Dendritic cell treated with granulocyte-macrophage colony-stimulating factor and Interleukin-4, amounts not matched to agents 40 ng/mL and 50 ng/mL, for 4 days (primary cell): ENCODE measurements at regions not wholly inside any gene's neighbourhood (a gene's known extent, or its start where the extent isn't known, plus 50 kb on each side); places are given as distances from the start of the nearest gene placed in this dataset.
"Not testable (repeated sequence)": the region's sequence is repeated elsewhere in the genome, so short reads cannot be mapped to it uniquely, and the experiment has no call there.

Experiments
- H3K27ac Mint-ChIP-seq: one replicate; pipeline ENCODE4 v1.8.0; 2022; ENCODE audit warnings: mild to moderate bottlenecking, mixed read lengths
- H3K27me3 Mint-ChIP-seq: one replicate; pipeline ENCODE4 v1.8.0; 2022; ENCODE audit warnings: mild to moderate bottlenecking, mixed read lengths
- H3K36me3 Mint-ChIP-seq: one replicate; pipeline ENCODE4 v1.8.0; 2022; ENCODE audit warnings: low read depth, mixed read lengths
- H3K4me1 Mint-ChIP-seq: one replicate; pipeline ENCODE4 v1.8.0; 2022; ENCODE audit warnings: low read depth, mixed read lengths
- H3K4me3 Mint-ChIP-seq: one replicate; pipeline ENCODE4 v1.8.0; 2022; ENCODE audit warnings: mild to moderate bottlenecking, moderate library complexity, mixed read lengths
- H3K9me3 Mint-ChIP-seq: one replicate; pipeline ENCODE4 v1.8.0; 2022; ENCODE audit warnings: mixed read lengths
- intact Hi-C: fragments of 100-400 bp; cut with micrococcal nuclease; formaldehyde crosslinking; loops from one replicate; pipeline ENCODE4 v1.15.0; 2022

- Mint-ChIP-seq H3K9me3 (peaks cover 22% of the 10 kb centered on the region), H3K4me3 (no peak overlapping the region), H3K27ac (no peak overlapping the region), H3K4me1 (no peaks in the 10 kb centered on the region), H3K27me3 (no peaks in the 10 kb centered on the region), H3K36me3 (no peaks in the 10 kb centered on the region)
- intact Hi-C loops: no loop called here
Measured at GRCh38 chr3:147160984-147161383, 245.4 kb downstream of the ZIC4 start.

GRCh38 chr3:147159141-147159540 lies 247.2 kb downstream of the ZIC4 start:
- H3K27me3 Mint-ChIP-seq: no peaks in the 10 kb centered on the region
- no peaks in the 10 kb centered on the region for H3K4me1 Mint-ChIP-seq
- intact Hi-C loops: no loop called here
- no peak overlapping the region for H3K27ac Mint-ChIP-seq
- H3K9me3 Mint-ChIP-seq: peaks cover 35% of the 10 kb centered on the region
- H3K36me3 Mint-ChIP-seq: no peaks in the 10 kb centered on the region
- H3K4me3 Mint-ChIP-seq: no peak overlapping the region

- Mint-ChIP-seq H3K4me3 (no peak overlapping the region), H3K9me3 (peaks cover 44% of the 10 kb centered on the region), H3K36me3 (no peaks in the 10 kb centered on the region), H3K4me1 (no peaks in the 10 kb centered on the region), H3K27me3 (no peaks in the 10 kb centered on the region), H3K27ac (no peak overlapping the region)
- intact Hi-C loops: no loop called here
Measured at GRCh38 chr3:147157631-147158030, 248.7 kb downstream of the ZIC4 start.

GRCh38 chr3:147154988-147155387 lies 251.4 kb downstream of the ZIC4 start:
- H3K4me3 Mint-ChIP-seq: not testable (repeated sequence)

GRCh38 chr3:147153830-147154539 lies 252.4 kb downstream of the ZIC4 start:
- intact Hi-C loops: no loop called here
- no peaks in the 10 kb centered on the region for H3K4me1 Mint-ChIP-seq
- H3K27ac Mint-ChIP-seq: no peak overlapping the region
- H3K27me3 Mint-ChIP-seq: no peaks in the 10 kb centered on the region
- peaks cover 35% of the 10 kb centered on the region for H3K9me3 Mint-ChIP-seq
- no peaks in the 10 kb centered on the region for H3K36me3 Mint-ChIP-seq
- H3K4me3 Mint-ChIP-seq: no peak overlapping the region

More at GRCh38 chr3:147154988-147155387, 251.4 kb downstream of the ZIC4 start:
- intact Hi-C loops, H3K27ac Mint-ChIP-seq, H3K4me1 Mint-ChIP-seq, H3K36me3 Mint-ChIP-seq, H3K27me3 Mint-ChIP-seq: not testable (repeated sequence)
- H3K9me3 Mint-ChIP-seq: peaks cover 35% of the 10 kb centered on the region

GRCh38 chr3:147152476-147152875 lies 253.9 kb downstream of the ZIC4 start:
- H3K9me3 Mint-ChIP-seq: peaks cover 35% of the 10 kb centered on the region
- no peaks in the 10 kb centered on the region for H3K27me3 Mint-ChIP-seq
- no peaks in the 10 kb centered on the region for H3K36me3 Mint-ChIP-seq
- intact Hi-C loops: no loop called here
- H3K4me3 Mint-ChIP-seq: no peak overlapping the region
- no peak overlapping the region for H3K27ac Mint-ChIP-seq
- no peaks in the 10 kb centered on the region for H3K4me1 Mint-ChIP-seq

- Mint-ChIP-seq H3K9me3 (no peaks in the 10 kb centered on the region), H3K27me3 (no peaks in the 10 kb centered on the region), H3K4me1 (no peaks in the 10 kb centered on the region), H3K36me3 (no peaks in the 10 kb centered on the region), H3K27ac (no peak overlapping the region), H3K4me3 (no peak overlapping the region)
- intact Hi-C loops: no loop called here
Measured at GRCh38 chr3:147141516-147142288, 264.6 kb downstream of the ZIC4 start.

- Mint-ChIP-seq H3K9me3 (peaks cover 15% of the 10 kb centered on the region), H3K27ac (no peak overlapping the region), H3K27me3 (no peaks in the 10 kb centered on the region), H3K4me1 (no peaks in the 10 kb centered on the region), H3K4me3 (no peak overlapping the region), H3K36me3 (no peaks in the 10 kb centered on the region)
- intact Hi-C loops: no loop called here
Measured at GRCh38 chr3:147139341-147139740, 267.0 kb downstream of the ZIC4 start.

GRCh38 chr3:147132168-147132567 lies 274.2 kb downstream of the ZIC4 start:
- no peak overlapping the region for H3K4me3 Mint-ChIP-seq
- no peaks in the 10 kb centered on the region for H3K36me3 Mint-ChIP-seq
- no peaks in the 10 kb centered on the region for H3K27me3 Mint-ChIP-seq
- intact Hi-C loops: no loop called here
- peaks cover 27% of the 10 kb centered on the region for H3K9me3 Mint-ChIP-seq
- H3K27ac Mint-ChIP-seq: no peak overlapping the region
- H3K4me1 Mint-ChIP-seq: no peaks in the 10 kb centered on the region

- Mint-ChIP-seq H3K4me3 (no peak overlapping the region), H3K27me3 (no peaks in the 10 kb centered on the region), H3K27ac (no peak overlapping the region), H3K36me3 (no peaks in the 10 kb centered on the region), H3K9me3 (peaks cover 17% of the 10 kb centered on the region), H3K4me1 (no peaks in the 10 kb centered on the region)
- intact Hi-C loops: no loop called here
Measured at GRCh38 chr3:147130461-147130860, 275.9 kb downstream of the ZIC4 start.

- no peak overlapping the region for H3K4me3 Mint-ChIP-seq
- H3K27me3 Mint-ChIP-seq: no peaks in the 10 kb centered on the region
- no peaks in the 10 kb centered on the region for H3K4me1 Mint-ChIP-seq
- H3K27ac Mint-ChIP-seq: no peak overlapping the region
- H3K9me3 Mint-ChIP-seq: peaks cover 11% of the 10 kb centered on the region
- no peaks in the 10 kb centered on the region for H3K36me3 Mint-ChIP-seq
- intact Hi-C loops: no loop called here
Measured at GRCh38 chr3:147129665-147130064, 276.7 kb downstream of the ZIC4 start.

- Mint-ChIP-seq H3K36me3 (no peaks in the 10 kb centered on the region), H3K4me1 (no peaks in the 10 kb centered on the region), H3K27me3 (no peaks in the 10 kb centered on the region), H3K27ac (no peak overlapping the region), H3K9me3 (no peaks in the 10 kb centered on the region), H3K4me3 (no peak overlapping the region)
- intact Hi-C loops: no loop called here
Measured at GRCh38 chr3:147122350-147122749, 284.0 kb downstream of the ZIC4 start.

- Mint-ChIP-seq H3K4me1 (no peaks in the 10 kb centered on the region), H3K27ac (no peak overlapping the region), H3K27me3 (no peaks in the 10 kb centered on the region), H3K9me3 (no peaks in the 10 kb centered on the region), H3K36me3 (no peaks in the 10 kb centered on the region), H3K4me3 (no peak overlapping the region)
- intact Hi-C loops: no loop called here
Measured at GRCh38 chr3:147119989-147120388, 286.4 kb downstream of the ZIC4 start.

GRCh38 chr3:147119346-147119745 lies 287.0 kb downstream of the ZIC4 start:
- Mint-ChIP-seq H3K36me3 (no peaks in the 10 kb centered on the region), H3K27me3 (no peaks in the 10 kb centered on the region), H3K4me3 (no peak overlapping the region), H3K27ac (no peak overlapping the region), H3K4me1 (no peaks in the 10 kb centered on the region), H3K9me3 (no peaks in the 10 kb centered on the region)
- intact Hi-C loops: no loop called here
